ENCODE measurements at regions not wholly inside any gene's neighbourhood (a gene's known extent, or its start where the extent isn't known, plus 50 kb on each side); places are given as distances from the start of the nearest gene placed in this dataset.

DNA sequence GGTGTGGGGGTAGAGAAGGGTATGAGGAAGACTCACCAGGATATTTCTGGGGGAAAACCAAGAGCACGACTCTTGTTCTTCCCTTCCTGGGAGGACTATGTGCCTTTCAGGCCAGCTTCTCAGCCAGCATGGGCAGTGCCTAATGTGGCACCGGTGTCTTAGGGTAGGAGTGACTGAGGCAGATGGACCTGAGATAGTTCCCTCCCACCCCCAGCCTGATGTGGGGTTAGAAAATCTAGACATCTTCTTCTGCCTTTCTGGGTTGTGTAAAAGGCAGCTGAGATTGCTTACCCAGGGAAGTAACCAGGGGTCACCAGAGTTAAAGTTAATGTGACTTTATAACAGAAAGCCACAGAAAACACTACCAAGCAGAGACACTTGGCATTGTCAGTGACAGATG is 127.3 kb downstream of the TMA16 start:
- TF ChIP-seq POLR2A (IDR thresholded peaks at IDR 0.05; ENCODE audit: low read length) (no peak), GATA1 (IDR thresholded peaks at IDR 0.05; ENCODE audit: low read depth, low read length) (no peak)

Data from erythroblast (primary cell).